Testis (tissue), 2 donors: ENCODE measurements at regions not wholly inside any gene's neighbourhood (a gene's known extent, or its start where the extent isn't known, plus 50 kb on each side); places are given as distances from the start of the nearest gene placed in this dataset.

ENCODE experiments used
- DNase-seq: peaks from one replicate; pipeline ENCODE4 v3.0.0-alpha.2; 2019
- H3K27ac ChIP-seq, 2 donors: fragments of 200-600 bp; sonication (generic); one replicate each; pipeline ENCODE4 v1.5.1; 2019
- H3K27me3 ChIP-seq: fragments of 200-600 bp; sonication (generic); one replicate; pipeline ENCODE4 v1.5.1; 2019
- H3K36me3 ChIP-seq: fragments of 200-600 bp; sonication (generic); one replicate; pipeline ENCODE4 v1.5.1; 2017; ENCODE audit warnings: low read depth; ENCODE audit errors: missing control alignments
- H3K4me1 ChIP-seq: fragments of 200-600 bp; sonication (generic); one replicate; pipeline ENCODE4 v1.5.1; 2019
- H3K4me3 ChIP-seq, 2 donors: fragments of 200-600 bp; sonication (generic); one replicate each; pipeline ENCODE4 v1.5.1; 2017 to 2019
- H3K9me3 ChIP-seq: fragments of 200-600 bp; sonication (generic); one replicate; pipeline ENCODE4 v1.5.1; 2017
- POLR2A ChIP-seq: fragments of 450-650 bp; IDR thresholded peaks from one replicate; pipeline ENCODE4 v1.6.1; 2017; ENCODE audit warnings: antibody characterized with exemption, mild to moderate bottlenecking, moderate library complexity
- WGBS, 2 donors: methylation state at CpG; one replicate each; pipeline ENCODE4 v1.1.5; 2018; 5-methylcytosine and 5-hydroxymethylcytosine counted together
- intact Hi-C: fragments of 100-400 bp; cut with DNase I; formaldehyde crosslinking; loops from one replicate; pipeline ENCODE4 v1.15.1; 2023; ENCODE audit warnings: low total_unique reads
- small RNA-seq, 2 donors: library from RNA; depleted of rRNA; stranded (forward); fragments of <200 nt; gene quantifications; one replicate each; pipeline ENCODE3, GENCODE V24; 2016
- TF ChIP-seq, protein P1 (sequence below), 3 experiments: fragments of 450-650 bp in 2 of 3; fragments of 200-600 bp in 1 of 3; sonication (generic) in 1 of 3; IDR thresholded peaks; one replicate each; pipeline ENCODE4 v1.5.1; 2016 to 2019; ENCODE audit warnings: antibody characterized with exemption in 3 of 3, mild to moderate bottlenecking in 2 of 3, moderate library complexity in 1 of 3

DNA sequence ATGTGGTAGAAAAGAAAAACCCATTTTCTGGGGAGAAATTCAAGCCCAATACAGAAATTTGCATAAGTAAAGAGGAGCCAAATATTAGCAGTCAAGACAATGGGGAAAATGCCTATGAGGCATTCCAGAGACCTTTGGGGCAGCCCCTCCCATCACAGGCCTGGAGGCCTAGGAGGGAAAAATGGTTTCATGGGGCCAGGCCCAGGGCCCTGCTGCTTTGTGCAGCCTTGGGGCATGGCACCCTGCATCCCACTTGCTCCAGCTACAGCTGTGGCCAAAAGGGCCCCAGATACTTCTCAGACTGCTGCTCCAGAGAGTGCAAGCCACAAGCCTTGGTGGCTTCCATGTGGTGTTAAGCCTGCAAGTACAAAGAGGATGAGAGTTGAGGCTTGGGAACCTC is 51.3 kb upstream of the CYP1B1 start:
- intact Hi-C loops, result no loop called here
- Histone ChIP-seq H3K9me3 (no peaks in the 10 kb centered on the region), H3K36me3 (no peaks in the 10 kb centered on the region), H3K4me1 (peaks cover 6% of the 10 kb centered on the region), H3K27me3 (no peaks in the 10 kb centered on the region), H3K27ac (no peak overlapping the region), H3K4me3 (no peak overlapping the region)
- TF ChIP-seq POLR2A, result no peak
- TF ChIP-seq, protein P1, sequence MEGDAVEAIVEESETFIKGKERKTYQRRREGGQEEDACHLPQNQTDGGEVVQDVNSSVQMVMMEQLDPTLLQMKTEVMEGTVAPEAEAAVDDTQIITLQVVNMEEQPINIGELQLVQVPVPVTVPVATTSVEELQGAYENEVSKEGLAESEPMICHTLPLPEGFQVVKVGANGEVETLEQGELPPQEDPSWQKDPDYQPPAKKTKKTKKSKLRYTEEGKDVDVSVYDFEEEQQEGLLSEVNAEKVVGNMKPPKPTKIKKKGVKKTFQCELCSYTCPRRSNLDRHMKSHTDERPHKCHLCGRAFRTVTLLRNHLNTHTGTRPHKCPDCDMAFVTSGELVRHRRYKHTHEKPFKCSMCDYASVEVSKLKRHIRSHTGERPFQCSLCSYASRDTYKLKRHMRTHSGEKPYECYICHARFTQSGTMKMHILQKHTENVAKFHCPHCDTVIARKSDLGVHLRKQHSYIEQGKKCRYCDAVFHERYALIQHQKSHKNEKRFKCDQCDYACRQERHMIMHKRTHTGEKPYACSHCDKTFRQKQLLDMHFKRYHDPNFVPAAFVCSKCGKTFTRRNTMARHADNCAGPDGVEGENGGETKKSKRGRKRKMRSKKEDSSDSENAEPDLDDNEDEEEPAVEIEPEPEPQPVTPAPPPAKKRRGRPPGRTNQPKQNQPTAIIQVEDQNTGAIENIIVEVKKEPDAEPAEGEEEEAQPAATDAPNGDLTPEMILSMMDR (IDR thresholded peaks at IDR 0.05), result no peak
- DNase-seq, result no peak

DNA sequence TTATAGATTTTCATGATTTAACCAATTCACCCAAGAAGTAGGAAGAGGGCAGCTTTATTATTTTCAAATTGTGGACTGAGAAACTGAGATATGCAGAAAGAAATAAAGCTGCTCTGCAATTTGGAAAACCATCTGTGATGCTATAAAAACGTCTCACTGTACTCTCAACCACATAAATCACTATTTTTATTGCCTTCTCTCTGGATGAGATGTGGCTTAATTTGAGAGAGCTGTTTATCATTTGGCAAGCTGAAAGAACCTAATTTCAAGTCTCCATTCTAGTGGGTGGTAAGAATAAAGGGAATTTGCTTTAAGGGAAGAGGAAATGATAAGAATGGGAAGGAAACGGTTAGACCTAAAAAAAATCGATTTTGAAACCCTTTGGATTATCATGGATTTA is 49.9 kb upstream of the CYP1B1 start:
- WGBS, 2 donors, result 36 to 46% methylated on average over 3 of the region's 3 CpGs
- Histone ChIP-seq H3K27ac (no peak overlapping the region), H3K9me3 (no peaks in the 10 kb centered on the region), H3K36me3 (no peaks in the 10 kb centered on the region), H3K4me1 (peaks cover 6% of the 10 kb centered on the region), H3K4me3 (no peak overlapping the region), H3K27me3 (no peaks in the 10 kb centered on the region)
- TF ChIP-seq, protein P1 (IDR thresholded peaks at IDR 0.05), result no peak
- intact Hi-C loops, result no loop called here
- DNase-seq, result no peak

Small RNA genes lying in the stretch of these regions (small RNA-seq; reads per million reads assigned to genes)
- gene AC009229.3 (0 reads per million in 2 donors), gene RNU6-951P (0 reads per million in 2 donors)
